SHP77 (cell line): ENCODE measurements at regions not wholly inside any gene's neighbourhood (a gene's known extent, or its start where the extent isn't known, plus 50 kb on each side); places are given as distances from the start of the nearest gene placed in this dataset.
"Not testable (repeated sequence)": the region's sequence is repeated elsewhere in the genome, so short reads cannot be mapped to it uniquely, and the experiment has no call there.

Experiments
- DNase-seq, 2 experiments: peaks; one replicate each; lab custom pipeline; 2025; lab: John Stamatoyannopoulos, UW

GRCh38 chr22:15835729-15836128, 145.9 kb downstream of the POTEH start:
- DNase-seq: not testable (repeated sequence)

- not testable (repeated sequence) for DNase-seq
These were observed 159.9 kb downstream of the POTEH start for GRCh38 chr22:15849772-15850171.

GRCh38 chr22:15853716-15854373, 164.0 kb downstream of the POTEH start:
- not testable (repeated sequence) for DNase-seq

- DNase-seq: not testable (repeated sequence)
These were observed 164.6 kb downstream of the POTEH start for GRCh38 chr22:15854421-15854820.

- not testable (repeated sequence) for DNase-seq
These were observed 165.2 kb downstream of the POTEH start for GRCh38 chr22:15854978-15855377.

- DNase-seq: not testable (repeated sequence)
These were observed 191.1 kb downstream of the POTEH start for GRCh38 chr22:15880926-15881325.

- not testable (repeated sequence) for DNase-seq
These were observed 214.5 kb downstream of the POTEH start for GRCh38 chr22:15904326-15904725.

- DNase-seq: not testable (repeated sequence)
These were observed 221.9 kb downstream of the POTEH start for GRCh38 chr22:15911704-15912103.

GRCh38 chr22:15919120-15919519, 229.3 kb downstream of the POTEH start:
- not testable (repeated sequence) for DNase-seq

- DNase-seq: not testable (repeated sequence)
These were observed 231.1 kb downstream of the POTEH start for GRCh38 chr22:15920941-15921340.

- DNase-seq: not testable (repeated sequence)
These were observed 232.3 kb downstream of the POTEH start for GRCh38 chr22:15922132-15922531.

- DNase-seq: not testable (repeated sequence)
These were observed 232.8 kb downstream of the POTEH start for GRCh38 chr22:15922666-15923065.

GRCh38 chr22:15924820-15925219, 235.0 kb downstream of the POTEH start:
- DNase-seq: not testable (repeated sequence)

- not testable (repeated sequence) for DNase-seq
These were observed 237.3 kb downstream of the POTEH start for GRCh38 chr22:15927172-15927571.
